Glomerular endothelial cell (primary cell): ENCODE measurements at regions not wholly inside any gene's neighbourhood (a gene's known extent, or its start where the extent isn't known, plus 50 kb on each side); places are given as distances from the start of the nearest gene placed in this dataset.

ENCODE experiments used
- DNase-seq: peaks from one replicate; pipeline ENCODE4 v3.0.0-alpha.2; 2011; ENCODE audit warnings: low read depth, low spot score; ENCODE audit errors: extremely low read depth

DNA sequence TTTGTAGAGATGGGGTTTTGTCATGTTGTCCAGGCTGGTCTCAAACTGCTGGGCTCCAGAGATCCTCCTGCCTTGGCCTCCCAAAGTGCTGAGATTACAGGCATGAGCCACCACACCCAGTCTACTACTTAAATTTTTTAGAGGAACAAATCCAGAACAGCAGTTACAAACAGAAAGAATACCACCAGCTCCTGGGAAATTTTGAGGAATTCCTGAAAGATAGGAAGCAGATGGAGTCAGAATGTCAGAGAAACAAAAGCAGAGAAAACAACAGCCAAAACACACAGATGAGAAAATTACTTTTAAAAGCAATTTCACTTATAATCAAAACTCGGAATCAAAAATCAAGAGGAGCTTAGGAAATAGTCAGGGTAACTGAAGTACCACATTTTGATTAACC, 543.3 kb upstream of the MARCKS start:
- no peak for DNase-seq

DNA sequence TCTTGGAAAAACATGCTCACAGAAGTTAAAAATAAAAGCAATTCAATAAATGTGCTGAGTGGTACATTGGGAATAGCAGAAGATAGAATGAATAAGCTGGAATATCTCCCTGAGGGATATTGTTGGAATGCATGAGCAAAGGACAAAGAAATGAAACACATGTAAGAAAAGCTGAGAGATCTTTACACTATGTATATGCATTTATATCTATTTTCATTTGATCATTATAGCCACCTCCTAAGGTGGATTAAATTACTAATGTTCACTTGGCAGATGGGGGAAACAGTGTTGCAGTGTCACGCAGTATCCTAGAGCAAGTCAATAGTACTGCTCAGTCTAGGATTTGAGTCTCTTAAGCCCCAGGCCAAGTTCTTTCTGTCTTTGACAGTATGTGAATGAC, 542.0 kb upstream of the MARCKS start:
- no peak for DNase-seq

DNA sequence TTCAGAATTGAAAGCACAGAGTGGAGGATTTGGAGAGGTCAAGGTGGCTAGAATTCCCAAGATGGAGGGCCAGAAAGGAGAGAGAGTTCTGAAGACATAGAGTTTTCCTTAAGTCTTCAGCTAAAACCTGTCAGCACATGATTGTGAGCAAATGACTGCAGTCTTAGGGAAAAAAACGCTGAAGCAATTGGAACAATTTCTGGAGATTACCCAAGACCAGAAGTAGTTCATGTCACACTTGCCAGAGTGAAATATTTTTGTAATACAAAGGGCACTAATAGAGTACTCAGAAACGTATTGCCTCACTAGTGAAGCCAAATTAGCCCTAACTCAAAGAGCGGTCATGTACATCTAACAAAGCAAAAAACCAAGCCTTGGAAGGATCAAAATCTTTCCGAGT, 541.3 kb upstream of the MARCKS start:
- no peak for DNase-seq

GRCh38 chr6:113317442-113317841, 539.7 kb upstream of the MARCKS start:
- no peak for DNase-seq

GRCh38 chr6:113317891-113318574, 539.1 kb upstream of the MARCKS start:
- no peak for DNase-seq

DNA sequence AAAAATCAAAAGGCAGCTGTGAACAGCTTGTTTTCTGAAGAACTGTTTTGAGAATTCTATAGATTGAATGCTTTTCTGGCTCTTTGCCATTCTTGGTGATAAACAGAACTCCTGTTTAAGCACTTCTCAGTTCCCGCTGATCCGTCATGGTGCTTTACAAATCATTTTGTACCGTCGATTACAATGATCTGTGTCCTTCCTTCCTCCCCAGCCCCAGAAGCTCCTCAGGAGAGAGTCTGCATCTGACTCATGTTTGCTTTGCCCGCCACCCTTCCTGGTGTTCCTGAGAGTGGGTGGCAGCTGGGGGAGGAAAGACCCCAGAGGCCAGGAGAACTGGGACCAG, 538.6 kb upstream of the MARCKS start:
- no peak for DNase-seq

- DNase-seq = no peak
Measured at GRCh38 chr6:113320653-113321052, 536.5 kb upstream of the MARCKS start.

GRCh38 chr6:113326781-113327180, 530.4 kb upstream of the MARCKS start:
- no peak for DNase-seq

DNA sequence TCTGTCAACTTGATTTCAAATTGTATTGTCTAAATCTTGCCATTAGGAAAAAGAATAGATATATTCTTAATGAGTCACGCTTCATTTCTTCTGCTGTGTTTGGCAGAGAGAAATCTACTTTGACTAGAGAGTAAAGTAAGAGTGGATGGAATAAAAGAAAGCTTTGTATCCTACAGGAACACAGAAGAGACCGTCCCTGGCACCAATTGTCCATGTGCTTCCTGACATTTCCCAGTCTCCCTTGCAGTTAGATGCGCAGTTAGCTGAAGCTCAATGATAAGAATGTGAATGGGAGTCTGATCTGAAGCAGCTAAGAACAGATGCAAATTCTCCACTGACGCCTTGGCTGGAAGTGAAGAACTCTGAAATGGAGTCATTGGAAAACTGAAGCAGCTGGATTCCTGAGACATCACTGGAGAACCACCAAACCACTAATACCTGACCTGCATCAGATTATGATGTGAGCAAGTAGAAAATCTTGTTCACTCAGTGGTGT, 528.2 kb upstream of the MARCKS start:
- DNase-seq = no peak

GRCh38 chr6:113329942-113330635, 527.1 kb upstream of the MARCKS start:
- no peak for DNase-seq

DNA sequence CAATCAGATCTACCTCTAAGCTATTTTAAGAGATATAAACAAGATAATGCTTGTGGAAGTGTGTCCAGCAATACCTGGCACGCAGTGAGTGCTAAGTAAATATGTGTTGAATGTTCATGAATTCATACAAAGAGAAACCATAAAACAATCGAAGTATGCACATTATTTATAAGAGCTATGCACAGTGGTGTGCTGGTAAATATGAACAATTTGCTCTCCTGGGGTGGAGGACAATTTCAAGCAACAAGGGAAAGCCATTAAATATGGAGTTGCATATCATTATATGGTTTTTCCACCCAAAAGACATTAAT, 526.6 kb upstream of the MARCKS start:
- DNase-seq = no peak

GRCh38 chr6:113331021-113331420, 526.1 kb upstream of the MARCKS start:
- no peak for DNase-seq

GRCh38 chr6:113338644-113339043, 518.5 kb upstream of the MARCKS start:
- no peak for DNase-seq

- no peak for DNase-seq
Measured at GRCh38 chr6:113339209-113339608, 517.9 kb upstream of the MARCKS start.

- no peak for DNase-seq
Measured at GRCh38 chr6:113340371-113340770, 516.8 kb upstream of the MARCKS start.

DNA sequence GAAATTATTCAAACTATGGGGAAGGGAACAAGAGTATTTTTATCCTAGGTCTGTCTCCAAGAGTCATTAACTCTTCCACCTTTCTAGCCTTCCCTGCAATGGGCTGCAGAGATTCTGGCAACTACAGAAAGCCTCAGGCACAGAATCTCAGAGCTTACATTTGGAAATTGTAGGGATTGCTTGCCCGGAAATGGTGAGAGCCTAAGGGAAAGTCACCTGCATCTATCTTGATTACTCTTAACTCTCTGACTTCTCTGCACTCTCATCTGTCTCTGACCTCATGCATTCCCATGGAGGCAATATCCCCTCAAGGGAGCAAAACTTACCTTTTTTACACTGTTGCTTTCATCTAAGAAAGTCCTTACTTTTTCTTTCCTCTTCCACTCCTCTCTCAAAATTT, 513.2 kb upstream of the MARCKS start:
- DNase-seq = no peak

GRCh38 chr6:113344969-113345368, 512.2 kb upstream of the MARCKS start:
- DNase-seq = no peak

- DNase-seq = no peak
Measured at GRCh38 chr6:113347436-113347835, 509.7 kb upstream of the MARCKS start.

GRCh38 chr6:113350461-113350860, 506.7 kb upstream of the MARCKS start:
- no peak for DNase-seq

DNA sequence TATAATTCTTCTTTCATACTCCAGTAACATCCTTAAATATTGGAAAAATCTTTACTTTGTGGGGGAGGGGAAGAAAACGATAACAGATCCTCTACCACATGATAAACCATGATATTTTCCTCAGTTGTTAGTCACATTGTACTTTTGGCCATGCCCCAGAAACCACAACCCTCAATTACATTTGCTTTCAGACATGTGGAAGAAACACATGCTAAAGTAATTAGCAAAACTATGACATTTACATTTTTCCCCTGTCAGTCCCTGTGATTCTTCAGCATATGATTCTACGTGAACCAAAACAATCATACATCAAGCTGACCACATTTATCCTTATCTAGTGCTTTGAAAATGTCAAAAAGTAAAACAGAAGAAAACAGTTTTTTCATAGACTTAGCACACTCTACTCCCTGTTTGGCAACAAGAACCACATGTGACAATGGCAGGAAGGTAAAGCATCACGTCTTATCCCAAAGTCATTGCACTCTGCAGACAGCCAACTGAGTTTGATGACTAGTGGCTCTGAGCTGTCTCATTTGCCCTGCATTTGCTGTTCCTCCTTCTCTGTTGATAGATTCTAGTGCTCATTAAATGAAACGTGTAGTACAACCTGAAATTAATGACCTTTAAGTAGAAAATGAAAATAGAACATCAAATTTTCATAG, 505.8 kb upstream of the MARCKS start:
- no peak for DNase-seq

GRCh38 chr6:113352029-113352801, 504.9 kb upstream of the MARCKS start:
- no peak for DNase-seq
